Progenitor cell of endocrine pancreas (in vitro differentiated cells): ENCODE measurements at regions not wholly inside any gene's neighbourhood (a gene's known extent, or its start where the extent isn't known, plus 50 kb on each side); places are given as distances from the start of the nearest gene placed in this dataset.

ENCODE experiments used
- DNase-seq: peaks from one replicate; pipeline ENCODE4 v3.0.0; 2021; ENCODE audit warnings: low spot score; ENCODE audit not compliant: unreplicated experiment
- H3K27ac Mint-ChIP-seq: 2 replicates; pipeline ENCODE4 v1.8.0; 2021; ENCODE audit warnings: mild to moderate bottlenecking, moderate library complexity, mixed read lengths
- H3K27me3 Mint-ChIP-seq: 2 replicates; pipeline ENCODE4 v1.8.0; 2021; ENCODE audit warnings: mixed read lengths
- H3K36me3 Mint-ChIP-seq: 2 replicates; pipeline ENCODE4 v1.8.0; 2022; ENCODE audit warnings: mixed read lengths; ENCODE audit not compliant: insufficient read depth
- H3K4me1 Mint-ChIP-seq: 2 replicates; pipeline ENCODE4 v1.8.0; 2021; ENCODE audit warnings: low read depth, mixed read lengths
- H3K4me3 Mint-ChIP-seq: 2 replicates; pipeline ENCODE4 v1.8.0; 2021; ENCODE audit warnings: low read depth, mild to moderate bottlenecking, moderate library complexity, mixed read lengths
- H3K9me3 Mint-ChIP-seq: 2 replicates; pipeline ENCODE4 v1.8.0; 2021; ENCODE audit warnings: low read depth, mixed read lengths
- CTCF ChIP-seq: fragments of 200-600 bp; sonication (generic); IDR thresholded peaks from one replicate; pipeline ENCODE4 v1.5.0; 2021; ENCODE audit warnings: antibody characterized with exemption, mild to moderate bottlenecking; ENCODE audit not compliant: unreplicated experiment

GRCh38 chr6:132126150-132126549 is 175.0 kb upstream of the CCN2 start:
- no peaks in the 10 kb centered on the region for H3K36me3 Mint-ChIP-seq
- no peaks in the 10 kb centered on the region for H3K27me3 Mint-ChIP-seq
- no peak for TF ChIP-seq CTCF
- no peak for DNase-seq
- H3K27ac Mint-ChIP-seq, result no peak overlapping the region
- peaks cover 3% of the 10 kb centered on the region for H3K9me3 Mint-ChIP-seq
- no peaks in the 10 kb centered on the region for H3K4me1 Mint-ChIP-seq
- H3K4me3 Mint-ChIP-seq, result no peak overlapping the region

- Mint-ChIP-seq H3K36me3 (no peaks in the 10 kb centered on the region), H3K27me3 (no peaks in the 10 kb centered on the region), H3K9me3 (peaks cover 3% of the 10 kb centered on the region), H3K4me1 (no peaks in the 10 kb centered on the region), H3K27ac (no peak overlapping the region), H3K4me3 (no peak overlapping the region)
- DNase-seq, result no peak
- no peak for TF ChIP-seq CTCF
These were observed 171.7 kb upstream of the CCN2 start for GRCh38 chr6:132122871-132123270.

GRCh38 chr6:132122176-132122575 is 171.0 kb upstream of the CCN2 start:
- TF ChIP-seq CTCF, result no peak
- no peak overlapping the region for H3K27ac Mint-ChIP-seq

GRCh38 chr6:132118144-132118543 is 167.0 kb upstream of the CCN2 start:
- H3K4me1 Mint-ChIP-seq, result no peaks in the 10 kb centered on the region
- TF ChIP-seq CTCF, result no peak
- H3K9me3 Mint-ChIP-seq, result no peaks in the 10 kb centered on the region
- no peak overlapping the region for H3K4me3 Mint-ChIP-seq
- no peaks in the 10 kb centered on the region for H3K27me3 Mint-ChIP-seq
- no peak overlapping the region for H3K27ac Mint-ChIP-seq
- no peaks in the 10 kb centered on the region for H3K36me3 Mint-ChIP-seq
- DNase-seq, result no peak

More at GRCh38 chr6:132122176-132122575, 171.0 kb upstream of the CCN2 start:
- H3K9me3 Mint-ChIP-seq, result peaks cover 3% of the 10 kb centered on the region
- H3K27me3 Mint-ChIP-seq, result no peaks in the 10 kb centered on the region
- DNase-seq, result no peak
- H3K4me1 Mint-ChIP-seq, result no peaks in the 10 kb centered on the region
- no peaks in the 10 kb centered on the region for H3K36me3 Mint-ChIP-seq
- H3K4me3 Mint-ChIP-seq, result no peak overlapping the region

GRCh38 chr6:132115714-132116366 is 164.7 kb upstream of the CCN2 start:
- no peak overlapping the region for H3K27ac Mint-ChIP-seq
- H3K4me3 Mint-ChIP-seq, result no peak overlapping the region
- TF ChIP-seq CTCF, result no peak

More at GRCh38 chr6:132115714-132116366, 164.7 kb upstream of the CCN2 start:
- Mint-ChIP-seq H3K4me1 (no peaks in the 10 kb centered on the region), H3K27me3 (no peaks in the 10 kb centered on the region), H3K9me3 (no peaks in the 10 kb centered on the region), H3K36me3 (no peaks in the 10 kb centered on the region)
- DNase-seq, result no peak
